Karpas-422 (cell line): ENCODE measurements at regions not wholly inside any gene's neighbourhood (a gene's known extent, or its start where the extent isn't known, plus 50 kb on each side); places are given as distances from the start of the nearest gene placed in this dataset.

Experiments used
- DNase-seq: peaks from one replicate; pipeline ENCODE4 v3.0.0-alpha.2; 2015
- H2AFZ ChIP-seq: fragments of 200-600 bp; sonication (generic); 2 replicates; pipeline ENCODE4 v1.6.1; 2014; ENCODE audit warnings: antibody characterized with exemption, low read length, mixed read lengths
- H3K27ac ChIP-seq: fragments of 200-600 bp; sonication (generic); 2 replicates; pipeline ENCODE4 v1.5.1; 2014; ENCODE audit warnings: mild to moderate bottlenecking, low read length, moderate library complexity
- H3K27me3 ChIP-seq: fragments of 200-600 bp; sonication (generic); 2 replicates; pipeline ENCODE4 v1.6.1; 2014; ENCODE audit warnings: low read length, mixed read lengths
- H3K36me3 ChIP-seq: fragments of 200-600 bp; sonication (generic); 2 replicates; pipeline ENCODE4 v1.6.1; 2014; ENCODE audit warnings: low read length, mixed read lengths; ENCODE audit not compliant: insufficient read depth
- H3K4me1 ChIP-seq: fragments of 200-600 bp; sonication (generic); 2 replicates; pipeline ENCODE4 v1.6.1; 2014; ENCODE audit warnings: mild to moderate bottlenecking, low read length, mixed read lengths
- H3K4me2 ChIP-seq: fragments of 200-600 bp; sonication (generic); 2 replicates; pipeline ENCODE4 v1.6.1; 2014; ENCODE audit warnings: low read length, low read depth, mild to moderate bottlenecking; ENCODE audit not compliant: poor library complexity, severe bottlenecking
- H3K4me3 ChIP-seq: fragments of 200-600 bp; sonication (generic); 2 replicates; pipeline ENCODE4 v1.5.1; 2014; ENCODE audit warnings: mild to moderate bottlenecking, antibody characterized with exemption, low read length, mixed read lengths
- H3K79me2 ChIP-seq: fragments of 200-600 bp; sonication (generic); 2 replicates; pipeline ENCODE4 v1.6.1; 2014; ENCODE audit warnings: mild to moderate bottlenecking, low read length, mixed read lengths
- H3K9ac ChIP-seq: fragments of 200-600 bp; sonication (generic); 2 replicates; pipeline ENCODE4 v1.6.0; 2014; ENCODE audit warnings: low read length
- H3K9me2 ChIP-seq: fragments of 200-600 bp; sonication (generic), shearing (Covaris generic); replicated peaks from 2 replicates; pipeline ENCODE4 v1.6.0; 2014; ENCODE audit warnings: mild to moderate bottlenecking, low read length, moderate library complexity; ENCODE audit not compliant: insufficient read depth
- H3K9me3 ChIP-seq: fragments of 300-700, 200-600 bp; sonication (generic); 2 replicates; pipeline ENCODE4 v1.6.1; 2014; ENCODE audit warnings: low read length, mixed read lengths
- H4K20me1 ChIP-seq: fragments of 200-600 bp; sonication (generic); 2 replicates; pipeline ENCODE4 v1.6.1; 2014; ENCODE audit warnings: mild to moderate bottlenecking, antibody characterized with exemption, low read length, low read depth; ENCODE audit not compliant: insufficient read depth

DNA sequence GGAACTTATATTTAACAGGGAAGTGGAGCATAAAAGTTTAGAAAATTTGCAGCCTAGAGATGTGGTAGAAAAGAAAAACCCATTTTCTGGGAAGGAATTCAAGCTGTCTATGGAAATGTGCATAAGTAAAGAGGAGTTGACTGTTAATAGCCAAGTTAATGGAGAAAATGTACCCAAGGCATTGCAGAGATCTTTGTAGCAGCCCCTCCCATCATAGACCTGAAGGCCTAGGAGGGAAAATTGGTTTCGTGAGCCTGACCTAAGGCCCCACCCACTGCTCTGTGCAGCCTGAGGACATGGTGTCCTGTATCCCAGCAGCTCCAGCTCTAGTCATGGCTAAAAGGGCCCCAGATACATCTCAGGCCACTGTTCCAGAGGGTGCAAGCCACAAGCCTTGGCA, 772.4 kb upstream of the RIOK2 start:
- H3K27me3 ChIP-seq, result no peaks in the 10 kb centered on the region
- H3K79me2 ChIP-seq, result no peaks in the 10 kb centered on the region
- H3K4me2 ChIP-seq, result no peak overlapping the region
- H4K20me1 ChIP-seq, result no peaks in the 10 kb centered on the region
- H3K4me3 ChIP-seq, result no peak overlapping the region
- H3K9me3 ChIP-seq, result no peaks in the 10 kb centered on the region
- no peak overlapping the region for H3K9ac ChIP-seq
- no peaks in the 10 kb centered on the region for H3K36me3 ChIP-seq
- H2AFZ ChIP-seq, result no peak overlapping the region
- no peak for DNase-seq
- no peaks in the 10 kb centered on the region for H3K4me1 ChIP-seq
- H3K9me2 ChIP-seq, result no peaks in the 10 kb centered on the region
- no peak overlapping the region for H3K27ac ChIP-seq

DNA sequence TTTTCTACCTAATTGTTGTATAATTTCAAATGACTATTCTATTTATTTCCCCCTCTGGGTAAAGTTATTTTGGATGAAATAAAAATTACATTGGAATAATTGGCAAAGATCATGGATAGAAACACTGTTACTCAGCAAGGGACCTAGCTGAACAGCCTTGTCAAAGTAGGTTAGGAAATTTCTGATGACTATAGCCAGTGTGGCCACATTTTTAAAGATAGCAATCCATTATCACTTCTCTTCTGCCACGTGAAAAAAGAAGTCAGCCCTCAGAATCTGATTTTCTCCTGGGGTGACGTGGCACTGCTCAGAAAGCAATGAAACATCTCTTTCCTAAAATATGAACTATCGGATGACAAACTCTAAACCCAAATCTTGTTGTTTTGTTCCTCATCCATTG, 784.2 kb upstream of the RIOK2 start:
- H2AFZ ChIP-seq, result no peak overlapping the region
- no peak overlapping the region for H3K9ac ChIP-seq
- no peaks in the 10 kb centered on the region for H3K36me3 ChIP-seq
- no peak overlapping the region for H3K4me2 ChIP-seq
- H3K9me3 ChIP-seq, result no peaks in the 10 kb centered on the region; the same call in 1 of the 2 replicates
- DNase-seq, result no peak
- H3K9me2 ChIP-seq, result no peaks in the 10 kb centered on the region
- no peak overlapping the region for H3K4me3 ChIP-seq
- no peaks in the 10 kb centered on the region for H4K20me1 ChIP-seq
- H3K4me1 ChIP-seq, result no peaks in the 10 kb centered on the region
- H3K79me2 ChIP-seq, result no peaks in the 10 kb centered on the region
- no peaks in the 10 kb centered on the region for H3K27me3 ChIP-seq
- H3K27ac ChIP-seq, result no peak overlapping the region

DNA sequence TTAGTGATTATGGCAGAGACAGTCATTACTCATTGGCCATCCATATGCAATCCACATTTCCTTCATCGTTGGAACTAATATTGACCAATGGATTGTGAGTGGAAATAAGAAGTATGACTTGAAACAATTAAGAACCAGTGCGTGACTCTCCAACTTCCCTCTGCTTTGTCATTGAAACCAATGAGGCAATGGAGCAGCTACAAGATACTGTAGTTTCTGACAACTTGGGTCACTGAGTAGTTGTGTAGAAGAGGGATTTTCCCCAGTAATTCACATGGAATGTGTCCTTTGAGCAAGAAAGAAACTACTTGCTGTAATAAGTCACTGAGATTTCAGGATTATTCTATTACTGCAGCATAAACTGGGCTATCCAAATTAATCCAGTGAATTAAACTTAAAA, 785.3 kb upstream of the RIOK2 start:
- no peaks in the 10 kb centered on the region for H3K36me3 ChIP-seq

DNA sequence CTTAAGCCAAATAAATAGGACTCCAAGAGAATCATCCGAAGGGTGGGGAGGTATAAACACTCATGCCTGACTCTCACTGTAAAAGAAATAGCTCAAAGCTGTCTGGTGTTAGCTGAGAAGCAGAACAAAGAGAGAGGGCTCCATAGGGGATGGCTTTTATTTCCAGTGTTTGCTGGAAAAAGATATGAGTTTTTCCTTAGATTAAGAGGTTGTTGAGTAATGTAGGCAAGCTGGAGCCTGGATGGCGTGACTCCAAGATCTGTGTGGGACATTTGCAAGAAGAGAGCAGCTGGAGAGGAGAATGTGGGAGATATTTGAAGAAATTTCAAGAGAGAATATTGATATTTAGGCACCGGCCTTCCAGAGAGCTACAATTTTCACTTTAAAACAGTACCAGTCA, 793.7 kb upstream of the RGMB start:
- Histone ChIP-seq H3K27me3 (no peaks in the 10 kb centered on the region), H3K9me3 (no peaks in the 10 kb centered on the region), H3K9me2 (no peaks in the 10 kb centered on the region), H3K4me2 (no peak overlapping the region), H3K4me1 (no peaks in the 10 kb centered on the region), H3K79me2 (no peaks in the 10 kb centered on the region), H3K27ac (no peak overlapping the region), H3K36me3 (no peaks in the 10 kb centered on the region), H4K20me1 (no peaks in the 10 kb centered on the region), H3K4me3 (no peak overlapping the region), H3K9ac (no peak overlapping the region), H2AFZ (no peak overlapping the region)
- DNase-seq, result no peak

More for the DNA sequence above, 785.3 kb upstream of the RIOK2 start:
- no peaks in the 10 kb centered on the region for H3K4me1 ChIP-seq
- H3K27me3 ChIP-seq, result no peaks in the 10 kb centered on the region
- no peak overlapping the region for H3K27ac ChIP-seq
- H2AFZ ChIP-seq, result no peak overlapping the region
- H3K9me3 ChIP-seq, result no peaks in the 10 kb centered on the region; the same call in 1 of the 2 replicates
- no peak overlapping the region for H3K9ac ChIP-seq
- no peaks in the 10 kb centered on the region for H4K20me1 ChIP-seq
- H3K79me2 ChIP-seq, result no peaks in the 10 kb centered on the region
- DNase-seq, result no peak
- H3K4me3 ChIP-seq, result no peak overlapping the region
- H3K4me2 ChIP-seq, result no peak overlapping the region
- no peaks in the 10 kb centered on the region for H3K9me2 ChIP-seq

DNA sequence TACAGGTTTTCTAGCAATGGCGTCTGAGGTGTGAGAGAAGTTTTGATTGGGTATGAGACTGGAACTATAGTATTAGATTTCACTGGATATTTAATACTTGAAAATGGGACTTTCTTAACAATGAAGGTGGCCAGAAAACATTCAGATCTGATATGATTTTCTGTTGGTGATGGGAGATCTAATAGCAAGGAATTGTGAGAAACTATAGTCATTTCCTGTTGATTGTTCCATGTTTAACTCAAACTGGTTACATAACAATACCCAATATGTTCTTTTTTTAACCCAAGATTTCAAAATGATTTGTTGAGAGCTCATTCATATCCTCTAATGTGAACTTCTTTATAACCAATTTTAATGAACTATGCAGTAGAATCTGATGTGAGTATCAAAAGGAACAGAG, 793.2 kb upstream of the RGMB start:
- no peak overlapping the region for H3K4me2 ChIP-seq
- H4K20me1 ChIP-seq, result no peaks in the 10 kb centered on the region
- H3K9ac ChIP-seq, result no peak overlapping the region
- no peak for DNase-seq
- H3K9me3 ChIP-seq, result no peaks in the 10 kb centered on the region
- H3K9me2 ChIP-seq, result no peaks in the 10 kb centered on the region
- no peak overlapping the region for H3K4me3 ChIP-seq
- no peak overlapping the region for H2AFZ ChIP-seq
- H3K27me3 ChIP-seq, result no peaks in the 10 kb centered on the region
- no peaks in the 10 kb centered on the region for H3K79me2 ChIP-seq
- no peaks in the 10 kb centered on the region for H3K4me1 ChIP-seq
- no peaks in the 10 kb centered on the region for H3K36me3 ChIP-seq
- H3K27ac ChIP-seq, result no peak overlapping the region

DNA sequence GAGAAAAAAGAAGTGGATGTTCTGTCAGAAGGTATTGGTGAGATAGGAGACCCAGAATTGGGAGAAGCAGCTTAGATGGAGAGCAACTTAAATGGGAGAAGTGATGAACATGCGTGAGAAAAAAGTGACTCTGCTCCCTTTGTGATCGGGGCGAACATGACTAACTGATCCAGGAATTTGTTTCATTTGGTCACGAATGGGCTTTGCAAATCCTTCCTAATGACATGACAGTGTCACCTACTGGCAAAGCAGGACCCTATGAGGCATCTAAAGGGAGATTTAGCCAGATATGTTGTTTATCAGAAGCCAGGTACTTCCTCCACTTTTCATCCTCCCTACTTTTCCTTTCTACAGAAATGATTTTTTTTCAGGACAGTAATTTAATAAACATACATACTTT, 787.4 kb upstream of the RGMB start:
- Histone ChIP-seq H3K9ac (no peak overlapping the region), H3K4me1 (no peaks in the 10 kb centered on the region), H3K4me2 (no peak overlapping the region), H4K20me1 (no peaks in the 10 kb centered on the region), H3K9me2 (no peaks in the 10 kb centered on the region), H3K36me3 (no peaks in the 10 kb centered on the region), H3K27ac (no peak overlapping the region), H3K9me3 (no peaks in the 10 kb centered on the region), H3K27me3 (no peaks in the 10 kb centered on the region), H3K79me2 (no peaks in the 10 kb centered on the region), H2AFZ (no peak overlapping the region), H3K4me3 (no peak overlapping the region)
- DNase-seq, result no peak

DNA sequence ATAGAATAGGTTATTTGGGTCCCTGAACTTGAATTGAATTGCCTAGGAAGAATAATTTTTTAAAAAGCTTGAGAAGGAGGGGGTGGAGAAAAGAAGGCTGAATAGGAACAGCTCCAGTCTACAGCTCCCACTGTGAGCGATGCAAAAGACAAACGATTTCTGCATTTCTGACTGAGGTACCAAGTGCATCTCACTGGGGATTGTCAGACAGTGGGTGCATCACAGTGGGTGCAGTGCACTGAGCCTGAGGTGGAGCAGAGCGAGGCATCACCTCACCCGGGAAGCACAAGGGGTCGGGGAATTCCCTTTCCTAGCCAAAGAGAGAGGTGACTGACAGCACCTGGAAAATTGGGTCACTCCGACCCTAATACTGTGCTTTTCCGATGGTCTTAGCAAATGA, 782.2 kb upstream of the RGMB start:
- no peak overlapping the region for H3K4me3 ChIP-seq

DNA sequence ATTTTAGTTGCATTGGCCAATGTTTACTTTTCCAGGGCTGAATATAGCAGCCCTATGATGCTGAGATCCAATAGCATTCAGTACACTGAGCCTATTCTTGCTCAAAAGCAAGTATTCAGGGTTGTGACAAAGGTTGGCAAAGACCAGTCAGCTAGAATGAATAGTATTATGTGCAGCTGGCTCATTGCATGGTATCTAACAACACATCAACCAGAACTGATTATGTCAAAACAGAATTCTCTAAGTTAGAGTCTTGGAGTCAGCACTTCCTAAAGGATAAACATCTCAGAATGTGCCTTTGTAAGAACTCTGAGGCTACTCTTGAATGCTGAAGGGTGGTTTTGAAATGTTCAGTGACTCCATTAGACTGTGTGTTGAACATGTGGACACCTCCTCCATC, 774.5 kb upstream of the RGMB start:
- Histone ChIP-seq H3K9me2 (no peaks in the 10 kb centered on the region), H3K9ac (no peak overlapping the region), H2AFZ (no peak overlapping the region), H3K36me3 (no peaks in the 10 kb centered on the region), H3K79me2 (no peaks in the 10 kb centered on the region), H3K4me2 (no peak overlapping the region), H3K27me3 (no peaks in the 10 kb centered on the region), H3K4me3 (no peak overlapping the region), H3K9me3 (no peaks in the 10 kb centered on the region), H3K27ac (no peak overlapping the region), H3K4me1 (no peaks in the 10 kb centered on the region), H4K20me1 (no peaks in the 10 kb centered on the region)
- no peak for DNase-seq

More for the DNA sequence above, 782.2 kb upstream of the RGMB start:
- Histone ChIP-seq H3K27me3 (no peaks in the 10 kb centered on the region), H3K79me2 (no peaks in the 10 kb centered on the region), H3K9me2 (no peaks in the 10 kb centered on the region), H3K27ac (no peak overlapping the region), H3K9me3 (no peaks in the 10 kb centered on the region), H3K4me1 (no peaks in the 10 kb centered on the region), H3K9ac (no peak overlapping the region), H2AFZ (no peak overlapping the region), H3K4me2 (no peak overlapping the region), H4K20me1 (no peaks in the 10 kb centered on the region), H3K36me3 (no peaks in the 10 kb centered on the region)
- no peak for DNase-seq

DNA sequence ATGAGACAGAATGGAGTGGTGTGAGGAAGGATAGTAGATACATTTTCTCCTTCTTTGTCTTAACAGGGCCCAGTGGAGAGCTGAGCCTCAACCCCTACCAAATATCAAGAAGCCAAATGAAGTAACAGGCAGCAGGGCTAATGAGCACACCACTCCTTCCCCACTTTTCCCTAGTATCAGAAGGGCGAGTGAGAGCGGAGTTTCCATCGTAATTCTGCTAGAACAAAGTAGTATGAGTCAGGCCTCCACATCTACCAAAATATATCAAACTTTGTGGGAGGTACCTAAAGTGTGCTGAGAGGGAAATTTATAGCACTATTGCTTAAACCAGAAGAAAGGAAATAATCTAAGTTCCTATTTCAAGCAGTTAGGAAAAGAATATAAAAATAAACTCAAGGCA, 769.0 kb upstream of the RGMB start:
- Histone ChIP-seq H3K27me3 (no peaks in the 10 kb centered on the region), H3K27ac (no peak overlapping the region), H3K9ac (no peak overlapping the region), H3K36me3 (no peaks in the 10 kb centered on the region), H3K4me3 (no peak overlapping the region), H3K79me2 (no peaks in the 10 kb centered on the region), H4K20me1 (no peaks in the 10 kb centered on the region), H3K4me1 (no peaks in the 10 kb centered on the region), H3K9me3 (no peaks in the 10 kb centered on the region), H3K4me2 (no peak overlapping the region), H3K9me2 (0 out of 2 replicates have a peak, but pooled peaks cover 3% of the 10 kb centered on the region), H2AFZ (no peak overlapping the region)
- no peak for DNase-seq
